NCI-H1436 treated with DMSO at 0.1 percent for 48 hours (cell line): ENCODE measurements at regions not wholly inside any gene's neighbourhood (a gene's known extent, or its start where the extent isn't known, plus 50 kb on each side); places are given as distances from the start of the nearest gene placed in this dataset.

ENCODE experiments used
- DNase-seq: peaks from one replicate; lab custom pipeline; 2025; lab: John Stamatoyannopoulos, UW

DNA sequence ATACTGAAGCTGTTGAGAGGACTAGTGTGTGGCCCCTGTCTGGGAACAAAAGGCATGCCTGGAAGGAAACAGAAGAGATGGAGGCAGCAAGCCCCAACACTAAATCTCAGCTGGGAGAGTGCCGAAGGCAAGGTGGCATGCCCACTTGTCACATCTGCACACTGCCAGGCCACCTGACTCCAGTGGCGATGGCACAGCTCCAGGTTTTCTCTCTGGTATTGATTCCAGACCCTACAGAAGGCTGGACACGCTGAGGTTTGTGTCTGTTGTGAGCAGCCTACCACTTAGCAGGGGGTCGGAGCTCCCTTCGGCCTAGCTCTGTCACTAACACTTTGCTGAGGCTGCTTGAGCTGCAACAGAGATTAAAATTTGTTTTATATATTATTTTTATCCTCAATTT lies 307.3 kb downstream of the TDRD15 start:
- DNase-seq: no peak

DNA sequence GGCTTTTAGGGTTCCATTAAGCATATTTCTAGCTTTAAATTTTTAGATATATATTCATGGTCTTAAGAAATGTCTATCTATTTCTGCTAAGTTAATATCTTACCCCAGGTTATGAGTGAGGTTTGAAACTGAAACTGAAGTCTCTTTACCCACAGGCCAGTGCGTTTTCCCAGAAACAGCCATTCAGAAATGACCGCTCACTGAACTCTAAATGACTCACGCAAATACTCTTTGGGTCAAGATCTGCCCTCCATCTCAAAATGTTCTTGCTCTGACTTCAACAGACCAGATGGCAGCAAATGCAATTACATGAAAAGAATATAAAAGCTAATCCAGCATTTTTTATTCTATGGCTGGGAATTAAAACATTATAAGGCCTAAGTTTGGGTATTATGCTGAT lies 315.2 kb downstream of the TDRD15 start:
- no peak for DNase-seq

- no peak for DNase-seq
Observed at GRCh38 chr2:21441442-21441841, 317.7 kb downstream of the TDRD15 start.

- no peak for DNase-seq
Observed at GRCh38 chr2:21443494-21444105, 319.8 kb downstream of the TDRD15 start.

DNA sequence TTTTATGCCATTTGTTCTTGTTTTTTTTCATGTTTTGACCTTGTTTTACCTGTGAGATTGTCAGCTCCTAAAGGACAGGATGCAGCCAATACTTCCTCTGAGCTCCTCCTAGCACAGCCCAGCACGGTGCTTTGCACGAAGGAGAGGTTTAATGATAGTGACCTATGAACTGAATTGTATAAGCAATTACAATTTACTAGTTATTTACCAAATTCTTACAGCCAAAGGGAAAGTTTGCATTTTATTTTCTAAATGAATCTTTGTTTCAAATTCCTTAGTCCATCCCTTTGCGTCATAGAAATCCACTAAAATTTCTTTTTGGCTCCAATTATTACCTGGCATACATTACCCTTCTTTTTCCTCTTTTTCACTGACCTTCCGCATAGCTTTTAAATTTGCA lies 326.1 kb downstream of the TDRD15 start:
- DNase-seq: no peak

DNA sequence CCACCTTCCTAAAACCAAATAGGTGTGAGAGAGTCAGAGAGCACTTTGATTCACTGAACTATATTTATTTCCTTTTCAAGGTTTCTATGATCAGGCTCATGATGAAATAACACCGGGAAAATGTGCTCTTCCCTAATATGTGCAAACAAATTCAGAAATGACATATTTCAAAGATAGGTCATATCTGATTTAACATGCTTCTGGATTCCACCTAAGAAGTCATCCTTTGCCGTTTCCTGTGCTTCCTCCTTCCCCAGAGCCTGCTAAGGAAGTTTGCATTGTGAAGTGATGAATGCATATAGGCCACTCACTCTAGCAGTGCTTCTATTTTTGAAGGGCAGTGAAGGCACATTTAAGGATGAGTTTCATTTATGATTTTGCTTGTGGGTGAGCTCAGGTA lies 327.6 kb downstream of the TDRD15 start:
- no peak for DNase-seq

DNA sequence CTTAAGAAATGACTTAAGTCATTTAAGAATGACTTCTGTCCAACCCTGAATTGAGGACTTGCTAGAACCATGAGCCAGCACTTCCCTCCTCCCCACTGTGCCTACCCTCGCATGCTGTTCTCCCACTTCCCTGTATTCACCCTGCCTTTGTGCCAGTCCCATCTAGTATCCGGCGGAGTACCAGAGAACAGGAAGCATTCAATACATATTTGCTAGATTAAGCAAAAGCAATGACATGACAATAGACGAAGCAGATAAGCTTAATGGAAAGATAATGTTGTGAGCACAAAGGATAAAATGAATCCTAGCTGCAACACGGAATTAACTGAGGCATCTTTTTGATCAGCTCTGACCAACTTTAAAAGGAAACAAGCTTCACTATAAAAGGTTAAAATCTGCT lies 328.5 kb downstream of the TDRD15 start:
- DNase-seq: no peak

- DNase-seq: no peak
Observed at GRCh38 chr2:21452678-21453077, 328.9 kb downstream of the TDRD15 start.

GRCh38 chr2:21453723-21454450 lies 330.1 kb downstream of the TDRD15 start:
- no peak for DNase-seq

GRCh38 chr2:21454839-21455238 lies 331.1 kb downstream of the TDRD15 start:
- DNase-seq: no peak

DNA sequence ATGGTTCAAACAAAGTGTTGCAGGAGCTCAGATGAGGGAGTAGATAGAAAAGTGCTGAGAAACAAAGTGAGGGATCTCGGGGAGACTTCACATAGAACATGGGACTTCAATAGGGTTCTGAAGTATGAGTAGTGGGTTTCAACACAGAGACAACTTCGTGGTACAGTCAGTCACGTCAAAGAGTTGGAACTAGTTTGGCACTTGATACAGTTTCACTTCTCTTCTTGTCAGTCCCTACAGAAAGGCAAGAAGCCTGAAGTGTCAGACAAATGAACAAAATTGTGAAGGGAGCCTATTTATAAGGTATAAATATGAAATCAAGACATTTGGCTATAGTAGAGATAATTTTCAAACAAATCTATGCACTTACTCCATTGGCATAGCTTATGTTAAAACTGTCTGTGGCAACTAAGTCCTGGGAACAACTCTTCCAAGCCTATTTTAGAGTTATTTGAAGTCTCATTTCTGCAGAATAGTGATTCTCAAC lies 338.0 kb downstream of the TDRD15 start:
- DNase-seq: no peak

GRCh38 chr2:21466341-21466927 lies 342.7 kb downstream of the TDRD15 start:
- DNase-seq: no peak

GRCh38 chr2:21467280-21467818 lies 343.6 kb downstream of the TDRD15 start:
- no peak for DNase-seq

GRCh38 chr2:21467910-21468309 lies 344.1 kb downstream of the TDRD15 start:
- no peak for DNase-seq

DNA sequence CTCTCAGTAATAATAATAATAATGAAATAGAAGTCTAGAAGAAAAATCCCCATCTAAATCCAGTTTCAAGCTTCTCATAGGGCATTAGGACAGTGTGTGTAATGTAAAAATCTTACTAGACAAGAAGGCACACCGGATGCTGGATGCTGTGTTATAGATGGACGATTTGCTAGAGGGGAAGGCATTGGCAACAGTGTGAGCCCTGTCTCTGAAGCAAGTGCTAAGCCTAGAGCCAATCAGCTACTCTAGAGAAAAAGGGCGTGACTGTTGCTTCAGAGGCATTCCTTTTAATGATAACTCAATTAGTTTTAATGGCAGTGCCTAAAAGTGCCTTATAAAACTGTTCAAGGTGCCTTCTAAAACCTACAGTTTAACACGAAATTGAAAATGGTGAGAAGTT lies 344.9 kb downstream of the TDRD15 start:
- no peak for DNase-seq

DNA sequence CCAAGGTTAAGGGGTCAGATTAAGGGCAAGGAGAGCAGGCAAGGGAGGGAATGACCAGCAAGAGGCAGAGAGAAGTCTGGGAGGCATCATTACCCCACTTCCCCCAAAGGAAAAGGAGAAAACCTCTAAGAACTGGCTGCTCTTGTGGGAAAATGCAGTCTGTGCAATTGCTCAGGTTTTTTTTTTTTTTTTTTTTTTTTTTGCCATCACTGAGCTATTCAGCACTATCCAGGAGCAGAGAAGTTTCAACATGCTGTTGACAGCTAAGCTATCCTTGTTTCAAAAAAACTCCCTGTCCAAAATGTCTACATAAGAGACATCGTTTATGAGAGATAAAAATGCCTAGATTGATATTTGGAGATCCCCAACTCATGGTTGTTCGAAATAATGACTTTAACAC lies 345.4 kb downstream of the TDRD15 start:
- no peak for DNase-seq

- DNase-seq: no peak
Observed at GRCh38 chr2:21469564-21469963, 345.8 kb downstream of the TDRD15 start.

GRCh38 chr2:21480162-21480561 lies 356.4 kb downstream of the TDRD15 start:
- DNase-seq: no peak

DNA sequence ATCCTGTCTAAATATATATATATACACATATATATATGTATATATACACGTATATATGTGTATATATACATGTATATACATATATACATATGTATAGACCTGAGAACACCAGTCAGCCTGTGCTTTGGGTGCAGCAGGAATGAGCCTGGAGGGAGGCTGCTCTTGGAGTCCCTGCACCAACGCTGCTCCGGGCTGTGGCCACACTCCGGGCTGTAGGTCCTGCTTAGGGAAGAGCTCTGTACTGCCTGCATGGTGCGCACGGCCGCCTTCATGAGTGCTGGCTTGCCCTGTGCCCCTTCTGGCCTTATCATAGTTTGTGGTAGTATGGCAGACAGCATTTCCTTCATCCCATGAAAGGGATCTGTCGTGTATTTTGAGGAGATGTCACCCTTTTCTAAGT lies 360.9 kb downstream of the TDRD15 start:
- DNase-seq: no peak

DNA sequence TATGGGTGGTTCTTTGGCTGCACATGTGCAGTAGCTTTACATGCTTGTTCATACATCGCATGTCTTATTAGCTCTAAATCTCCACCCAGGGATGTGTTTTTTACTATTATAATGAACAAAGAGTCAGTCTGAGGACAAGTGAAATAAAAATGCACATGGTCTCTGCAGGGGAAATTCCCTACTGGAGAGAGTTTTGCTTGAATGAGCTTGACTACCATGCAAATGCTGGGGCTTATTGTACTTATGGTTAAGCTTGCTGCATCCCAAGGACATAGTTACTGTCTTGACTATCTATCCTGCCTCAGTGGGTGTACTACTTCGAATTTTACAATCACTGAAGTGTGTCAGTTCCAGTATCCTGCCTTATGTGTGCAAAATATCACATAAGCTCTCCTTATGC lies 362.7 kb downstream of the TDRD15 start:
- DNase-seq: no peak

- no peak for DNase-seq
Observed at GRCh38 chr2:21489080-21489479, 365.3 kb downstream of the TDRD15 start.

GRCh38 chr2:21498016-21498415 lies 374.2 kb downstream of the TDRD15 start:
- no peak for DNase-seq

DNA sequence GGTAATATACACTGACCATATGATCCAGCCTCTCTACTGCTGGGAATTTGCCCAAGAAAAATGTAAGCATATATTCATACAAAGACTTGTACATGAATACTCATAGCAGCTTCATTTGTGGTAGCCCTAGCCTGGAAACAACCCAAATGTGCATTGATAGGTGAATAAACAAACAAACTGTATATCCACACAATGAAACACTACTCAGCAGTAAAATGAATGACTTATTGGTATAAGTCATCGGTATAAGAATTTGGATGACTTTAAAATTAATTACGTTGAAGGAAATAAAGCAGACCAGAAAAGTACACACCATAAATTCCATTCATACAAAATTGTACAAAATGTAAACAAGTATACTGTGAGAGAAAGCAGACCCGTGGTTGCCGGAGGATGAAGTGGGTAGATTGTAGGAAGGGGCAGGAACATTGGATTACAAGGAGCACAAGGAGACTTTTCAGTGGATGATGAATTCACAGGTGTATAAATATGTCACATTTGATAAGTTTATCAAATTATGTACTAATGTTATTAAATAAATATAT lies 376.7 kb downstream of the TDRD15 start:
- DNase-seq: no peak
